ENCODE measurements at regions not wholly inside any gene's neighbourhood (a gene's known extent, or its start where the extent isn't known, plus 50 kb on each side); places are given as distances from the start of the nearest gene placed in this dataset.

- TF ChIP-seq CTCF (IDR thresholded peaks at IDR 0.05) (no peak), EZH2 (IDR thresholded peaks at IDR 0.05) (no peak), EZH2phosphoT487 (IDR thresholded peaks at IDR 0.05) (no peak)
These were observed 488.0 kb upstream of the POM121L12 start for GRCh38 chr7:52547308-52547910.

All from neural progenitor cell (in vitro differentiated cells).